Breast epithelium (tissue), 3 donors: ENCODE measurements at regions not wholly inside any gene's neighbourhood (a gene's known extent, or its start where the extent isn't known, plus 50 kb on each side); places are given as distances from the start of the nearest gene placed in this dataset.

Experiments used
- CTCF ChIP-seq, 3 donors: fragments of 450-650 bp; IDR thresholded peaks; one replicate each; pipeline ENCODE4 v1.5.1; 2016 to 2017; ENCODE audit warnings: antibody characterized with exemption in 3 of 3, mild to moderate bottlenecking in 3 of 3, moderate library complexity in 3 of 3
- POLR2A ChIP-seq: fragments of 450-650 bp; IDR thresholded peaks from one replicate; pipeline ENCODE4 v1.6.1; 2016; ENCODE audit warnings: antibody characterized with exemption, mild to moderate bottlenecking, moderate library complexity

DNA sequence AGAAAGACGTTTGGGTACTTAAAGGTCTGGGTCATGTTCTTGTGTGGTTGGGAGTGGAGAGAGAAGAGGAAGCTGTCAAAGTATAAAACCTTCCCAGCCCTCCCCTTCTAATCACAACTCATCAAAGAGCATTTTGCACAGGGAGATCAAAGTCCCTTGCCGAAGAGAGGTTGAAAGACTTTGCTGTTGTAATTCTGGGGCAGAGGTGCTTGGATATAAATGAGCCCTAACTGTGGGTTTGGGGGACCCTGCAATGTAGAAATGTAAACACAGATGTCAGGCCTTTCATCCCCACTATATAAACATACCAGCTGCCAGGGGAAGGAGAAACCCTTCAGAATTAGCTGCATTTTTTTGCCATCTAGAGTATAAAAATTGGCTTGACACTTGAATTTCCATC lies 182.1 kb downstream of the ETAA1 start:
- TF ChIP-seq CTCF (IDR thresholded peaks at IDR 0.05) (no peak), POLR2A (no peak)
